Thyroid gland (tissue), 4 donors: ENCODE measurements at regions not wholly inside any gene's neighbourhood (a gene's known extent, or its start where the extent isn't known, plus 50 kb on each side); places are given as distances from the start of the nearest gene placed in this dataset.

Experiments
- CTCF ChIP-seq, 6 experiments: fragments of 200-600 bp in 3 of 6; fragments of 450-650 bp in 3 of 6; sonication (generic) in 3 of 6; IDR thresholded peaks; one replicate each; pipeline ENCODE4 v1.5.1; 2016 to 2019; ENCODE audit warnings: antibody characterized with exemption in 6 of 6, mild to moderate bottlenecking in 2 of 6, inconsistent platforms in 1 of 6, moderate library complexity in 1 of 6
- POLR2A ChIP-seq, 2 donors: fragments of 450-650 bp; IDR thresholded peaks; one replicate each; pipeline ENCODE4 v1.6.1; 2017; ENCODE audit warnings: antibody characterized with exemption in 2 of 2, mild to moderate bottlenecking in 2 of 2, moderate library complexity in 1 of 2

- TF ChIP-seq CTCF (IDR thresholded peaks at IDR 0.05) (no peak), POLR2A (IDR thresholded peaks at IDR 0.05) (no peak)
These were observed 197.6 kb downstream of the PRL start for GRCh38 chr6:22099231-22099630.
